ENCODE measurements at regions not wholly inside any gene's neighbourhood (a gene's known extent, or its start where the extent isn't known, plus 50 kb on each side); places are given as distances from the start of the nearest gene placed in this dataset.

- no peak for DNase-seq
Observed at GRCh38 chr13:107293924-107294323, 726.0 kb upstream of the ARGLU1 start.

DNA sequence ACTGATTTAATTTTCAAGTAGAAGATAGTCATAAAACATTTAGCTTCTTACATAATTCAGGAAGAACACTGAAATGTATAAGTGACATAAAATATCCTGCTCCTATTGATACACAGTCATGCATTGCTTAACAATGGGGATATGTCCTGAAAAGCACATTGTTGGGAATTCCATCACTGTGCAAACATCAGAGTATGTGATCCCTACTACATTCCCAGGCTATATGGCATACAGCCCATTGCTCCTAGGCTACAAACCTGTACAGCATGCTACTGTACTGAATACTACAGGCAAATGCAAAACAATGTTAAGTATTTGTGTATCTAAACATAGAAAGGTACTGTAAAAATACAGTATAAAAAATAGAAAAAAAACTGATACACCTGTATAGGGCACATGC is 723.9 kb upstream of the ARGLU1 start:
- no peak for DNase-seq

- no peak for DNase-seq
Observed at GRCh38 chr13:107289540-107289939, 721.6 kb upstream of the ARGLU1 start.

DNA sequence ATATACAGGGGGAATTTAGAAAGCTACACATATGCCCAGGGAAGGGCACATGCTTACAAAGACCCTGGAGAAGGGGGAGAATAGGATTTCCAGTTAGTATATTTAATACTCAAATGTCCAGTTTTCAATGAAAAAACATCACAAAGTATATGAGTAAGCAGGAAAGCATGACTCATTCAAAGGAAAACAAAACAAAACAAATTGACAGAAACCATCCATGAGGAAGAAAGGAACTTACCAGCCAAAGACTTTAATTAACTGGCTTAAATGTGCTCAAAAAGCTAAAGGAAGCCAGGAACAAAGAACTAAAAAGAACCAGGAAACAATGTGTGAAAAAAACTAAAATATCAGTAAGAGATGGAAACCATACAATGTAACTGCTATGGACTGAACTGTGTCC is 716.2 kb upstream of the ARGLU1 start:
- no peak for DNase-seq

DNA sequence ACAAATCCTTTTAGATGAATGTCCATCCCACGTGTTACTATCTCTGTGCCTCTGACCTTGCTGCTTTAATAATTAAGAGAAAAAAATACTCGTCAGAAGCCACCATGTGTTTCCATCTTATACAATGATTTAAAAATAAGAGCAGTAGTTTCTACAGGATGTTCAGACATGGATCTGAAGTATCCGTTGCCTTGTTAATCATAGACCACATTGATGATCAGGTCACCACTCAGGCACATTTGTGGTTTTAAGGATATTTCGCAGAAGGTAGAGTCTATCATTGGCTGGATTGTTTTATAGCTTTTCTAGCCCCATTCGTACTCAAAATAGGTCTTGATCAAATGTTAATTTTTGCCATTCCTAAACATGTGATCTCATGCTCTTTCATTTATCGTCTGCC is 710.0 kb upstream of the ARGLU1 start:
- DNase-seq = no peak

GRCh38 chr13:107276936-107277335 is 709.0 kb upstream of the ARGLU1 start:
- no peak for DNase-seq

DNA sequence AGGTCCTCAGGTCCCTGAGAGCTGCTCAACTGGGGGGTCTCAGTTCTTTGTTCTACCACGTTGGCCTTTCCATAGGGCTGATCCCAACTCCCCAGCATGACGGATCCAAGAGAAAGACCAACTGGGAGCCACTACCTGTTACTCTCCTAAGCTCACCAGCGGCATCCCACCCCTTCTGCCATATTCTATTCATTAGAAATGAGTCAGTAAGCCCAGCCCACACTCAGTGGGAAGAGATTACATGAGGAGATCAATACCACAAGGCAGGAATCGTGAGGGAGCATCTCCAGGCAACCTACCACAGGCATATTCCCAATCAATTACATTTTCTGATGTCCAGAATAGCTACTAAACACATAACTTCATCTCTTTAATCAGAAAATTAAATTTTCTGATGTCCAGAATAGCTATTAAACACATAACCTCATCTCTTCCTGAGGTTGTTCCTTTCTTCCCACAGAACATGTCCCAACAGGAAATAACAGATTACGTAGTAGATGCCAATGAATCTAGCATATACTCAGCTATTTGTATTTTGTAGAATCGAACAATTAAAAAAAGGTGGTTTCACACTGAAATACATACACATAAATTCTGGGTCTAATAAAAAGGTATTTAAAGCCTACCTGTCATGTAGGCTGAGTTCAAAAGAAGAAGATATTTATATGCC is 708.1 kb upstream of the ARGLU1 start:
- no peak for DNase-seq

DNA sequence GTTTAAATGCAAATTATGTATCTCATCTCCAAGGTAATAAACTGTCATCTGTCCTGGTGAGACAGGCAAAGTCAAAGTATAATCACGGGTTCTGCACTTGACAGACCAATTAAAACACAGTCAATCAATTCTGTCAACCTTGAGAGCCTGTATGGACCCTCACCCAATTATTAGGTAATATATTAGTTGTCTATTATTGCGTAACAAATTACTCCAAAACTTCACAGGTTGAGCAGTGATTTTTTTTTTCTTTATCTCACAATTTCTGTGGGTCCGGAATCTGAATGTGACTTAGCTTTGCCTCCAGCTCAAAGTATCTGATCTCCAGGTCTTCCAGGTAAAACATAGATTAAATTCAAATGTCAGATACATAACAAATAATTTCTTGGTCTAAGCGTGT is 707.4 kb upstream of the ARGLU1 start:
- DNase-seq = no peak

DNA sequence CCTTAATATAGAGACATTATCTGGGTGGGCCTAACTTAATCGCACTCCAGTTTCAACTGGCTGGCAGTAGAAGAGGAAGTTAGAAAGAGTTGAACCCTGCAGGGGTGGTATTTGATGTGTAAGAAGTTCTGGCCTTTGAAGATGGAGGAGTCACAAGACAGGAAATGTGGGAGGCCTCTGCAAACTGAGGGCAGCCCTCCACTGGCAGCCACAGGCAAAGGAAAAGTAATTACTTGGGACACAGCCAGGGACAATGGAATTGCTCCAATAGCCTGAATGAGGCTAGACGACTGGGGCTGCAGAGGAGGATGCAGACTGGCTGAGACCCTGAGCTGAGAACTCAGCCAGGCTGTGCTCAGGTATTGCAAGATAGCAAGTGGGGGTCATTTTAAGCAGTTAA is 703.3 kb upstream of the ARGLU1 start:
- DNase-seq = no peak

DNA sequence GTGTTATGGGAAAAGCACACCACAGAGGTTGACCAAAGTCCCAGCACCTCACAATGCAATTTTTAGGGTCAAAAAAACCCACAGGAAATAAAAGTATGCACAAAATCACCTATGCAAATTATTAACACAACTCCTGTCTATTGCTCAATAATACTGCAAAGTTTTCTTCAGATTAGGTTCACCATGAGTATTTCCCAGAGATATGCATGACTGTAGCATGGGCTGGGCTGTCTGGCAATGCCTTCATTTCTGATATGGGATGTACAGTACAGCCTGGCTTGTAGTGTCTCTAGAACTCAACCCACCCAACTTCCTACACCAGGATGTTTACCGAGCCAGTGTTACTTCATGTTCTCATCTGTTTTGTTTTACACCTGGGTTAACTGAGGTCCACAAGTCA is 698.7 kb upstream of the ARGLU1 start:
- DNase-seq = no peak

GRCh38 chr13:107258599-107259187 is 690.8 kb upstream of the ARGLU1 start:
- no peak for DNase-seq

DNA sequence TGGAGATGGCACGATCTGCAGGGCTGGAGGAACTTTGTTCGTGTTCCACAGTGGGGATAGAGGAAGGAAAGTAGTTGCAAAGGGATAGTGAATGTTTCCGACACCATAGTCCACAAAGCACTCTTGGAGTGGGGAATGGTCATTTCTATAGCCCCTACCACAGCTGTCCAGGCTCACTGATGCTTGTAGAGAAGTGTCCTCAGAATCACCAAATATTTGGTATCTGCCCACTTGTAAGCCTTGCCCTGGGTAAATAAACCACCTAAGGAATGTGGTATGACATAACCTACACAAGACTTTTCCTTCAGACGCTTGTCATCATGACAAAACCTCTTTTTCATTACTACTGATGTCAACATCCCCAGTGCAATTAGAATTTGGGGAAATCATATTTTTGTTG is 686.5 kb upstream of the ARGLU1 start:
- no peak for DNase-seq

- no peak for DNase-seq
Observed at GRCh38 chr13:107252428-107252827, 684.5 kb upstream of the ARGLU1 start.

- DNase-seq = no peak
Observed at GRCh38 chr13:107252021-107252420, 684.1 kb upstream of the ARGLU1 start.

- DNase-seq = no peak
Observed at GRCh38 chr13:107251341-107251740, 683.4 kb upstream of the ARGLU1 start.

DNA sequence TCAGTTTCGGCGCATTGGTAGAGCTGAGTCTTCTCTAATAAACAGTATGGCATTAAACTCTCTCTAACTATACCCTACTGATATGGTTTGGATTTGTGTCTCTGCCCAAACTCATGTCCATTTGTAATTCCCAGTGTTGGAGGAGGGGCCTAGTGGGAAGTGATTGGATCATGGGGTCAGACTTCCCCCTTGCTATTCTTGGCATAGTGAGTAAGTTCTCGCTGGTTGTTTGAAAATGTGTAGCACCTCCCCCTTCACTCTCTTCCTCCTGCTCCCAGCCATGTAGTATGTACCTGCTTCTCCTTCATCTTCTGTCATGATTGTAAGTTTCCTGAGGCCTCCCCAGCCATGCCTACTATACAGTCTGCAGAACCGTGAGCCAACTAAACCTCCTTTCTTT is 682.7 kb upstream of the ARGLU1 start:
- no peak for DNase-seq

GRCh38 chr13:107244241-107244640 is 676.3 kb upstream of the ARGLU1 start:
- no peak for DNase-seq

GRCh38 chr13:107242138-107242537 is 674.2 kb upstream of the ARGLU1 start:
- DNase-seq = no peak

DNA sequence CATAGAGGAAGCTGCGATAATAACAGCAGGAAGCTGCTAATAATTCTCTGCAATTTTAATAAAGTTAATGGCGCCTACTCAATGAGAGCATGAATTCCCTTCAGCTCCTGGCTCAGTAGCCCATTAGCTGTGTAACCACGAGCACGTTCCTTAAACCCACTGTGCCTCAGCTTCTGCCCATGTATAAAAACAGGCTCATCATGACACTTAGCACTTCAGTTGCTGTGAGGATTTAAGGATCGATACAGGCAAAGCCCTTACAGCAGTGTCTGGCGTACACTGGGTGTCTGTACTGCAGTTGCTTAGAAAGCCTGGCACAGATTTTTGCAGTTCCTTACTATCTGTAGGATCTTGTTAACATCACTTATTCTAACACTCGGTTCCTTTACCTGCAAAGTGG is 673.4 kb upstream of the ARGLU1 start:
- DNase-seq = no peak

DNA sequence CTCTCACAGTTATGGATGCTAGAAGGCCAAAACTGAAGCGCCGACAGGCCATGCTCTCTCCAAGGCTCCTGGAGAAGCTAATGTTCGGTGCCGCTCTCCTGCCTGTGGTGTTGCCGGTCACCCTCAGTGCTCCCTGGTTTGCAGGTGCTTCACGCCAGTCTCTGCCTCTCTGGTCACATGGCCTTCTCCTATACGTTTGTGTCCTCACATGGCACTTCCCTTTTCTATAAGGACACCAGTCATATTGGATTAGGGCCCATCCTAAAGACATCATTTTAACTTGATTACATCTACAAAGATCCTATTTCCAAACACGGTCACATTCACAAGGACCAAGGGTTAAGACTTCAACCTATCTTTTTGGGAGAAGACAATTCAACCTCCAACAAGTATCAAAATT is 671.3 kb upstream of the ARGLU1 start:
- DNase-seq = no peak

- no peak for DNase-seq
Observed at GRCh38 chr13:107238262-107238981, 670.5 kb upstream of the ARGLU1 start.

DNA sequence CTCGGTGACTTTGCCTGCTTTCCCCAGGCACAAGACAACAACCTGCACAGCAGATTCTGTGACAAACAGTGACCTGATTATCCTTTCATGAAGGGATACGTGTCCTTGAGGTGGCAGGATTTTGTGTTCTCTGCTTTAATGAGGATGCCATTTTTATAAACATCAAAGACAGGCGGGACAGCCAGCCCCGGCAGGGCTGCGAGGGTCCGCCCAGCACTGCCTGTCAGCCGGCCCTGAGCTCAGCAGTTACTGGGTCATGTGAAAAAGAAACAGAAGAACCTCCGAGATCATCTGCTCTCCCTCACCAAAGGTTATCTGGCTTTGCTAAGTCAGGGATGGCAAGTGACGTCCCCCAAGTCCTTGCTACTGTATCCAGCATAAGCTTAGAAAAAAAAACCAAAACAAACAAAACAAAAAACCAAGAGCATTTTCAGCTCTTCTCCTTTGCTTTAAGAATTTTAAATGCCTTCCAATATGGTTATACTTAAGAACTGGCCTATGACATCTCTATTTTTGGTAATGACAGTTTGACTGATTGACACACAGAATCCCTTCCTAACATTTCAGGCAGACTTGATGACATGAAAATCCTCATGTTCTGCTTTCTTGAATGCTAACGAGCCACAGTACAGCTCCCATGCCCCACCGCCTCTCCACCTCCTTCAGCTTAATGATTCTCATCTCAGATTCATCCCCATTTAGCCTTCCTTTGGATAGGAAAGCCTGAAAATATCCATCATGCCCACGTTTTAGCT is 666.6 kb upstream of the ARGLU1 start:
- no peak for DNase-seq

DNA sequence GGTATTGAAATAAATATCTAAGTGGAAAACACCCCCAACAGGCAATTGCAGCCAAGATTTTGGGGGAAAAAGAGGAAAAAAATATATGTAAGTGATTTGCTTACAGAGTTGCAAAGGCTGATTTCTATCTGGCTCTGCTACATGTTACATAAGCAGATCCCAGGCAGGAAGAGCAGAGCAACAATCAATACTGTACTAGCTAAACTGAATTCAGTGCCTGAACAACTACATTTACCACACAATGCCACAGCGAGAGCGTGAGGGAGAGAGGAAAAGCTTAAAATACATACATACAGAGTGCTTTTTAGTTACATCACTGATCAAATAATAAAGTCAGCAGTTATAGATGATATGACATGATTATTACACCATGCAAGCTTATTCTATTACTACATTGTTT is 665.6 kb upstream of the ARGLU1 start:
- DNase-seq = no peak

DNA sequence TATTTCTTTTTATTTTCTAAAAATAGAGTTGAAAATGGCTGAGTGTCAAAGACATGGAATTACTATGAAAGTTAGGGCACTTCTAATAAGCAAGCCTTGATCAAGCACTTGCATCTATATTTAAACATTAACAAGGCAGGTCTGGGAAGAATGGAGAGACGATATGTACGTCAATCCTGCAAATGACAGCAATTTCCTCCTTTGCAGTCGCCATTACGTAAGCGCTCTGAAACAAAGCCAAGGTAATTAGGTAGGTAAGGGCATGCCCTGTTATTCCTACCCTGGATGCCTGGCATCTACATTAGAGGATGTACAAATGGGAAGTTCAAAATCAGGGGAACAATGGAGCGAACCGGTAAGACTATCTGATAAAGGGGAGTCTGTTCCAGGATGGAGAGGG is 664.0 kb upstream of the ARGLU1 start:
- DNase-seq = no peak

Data from NCI-H2107 (cell line).